Endothelial cell of umbilical vein (primary cell): ENCODE measurements at regions not wholly inside any gene's neighbourhood (a gene's known extent, or its start where the extent isn't known, plus 50 kb on each side); places are given as distances from the start of the nearest gene placed in this dataset.

Source experiments
- BruUV-seq: library from RNA; stranded (reverse); fragments of 400-500 nt; replicated peaks from 2 replicates; lab custom pipeline; 2021; lab: Mats Ljungman, UMichigan
- CTCF ChIA-PET: fragments of 300-600, 350-600 bp; sonication (Branson Sonifier 250); formaldehyde crosslinking; loops from one replicate; lab custom pipeline; 2021; ENCODE audit warnings: antibody characterized with exemption, inconsistent platforms; lab: Charles Lee
- POLR2A ChIA-PET: fragments of 300-600, 350-600 bp; sonication (Branson Sonifier 250); formaldehyde crosslinking; loops from one replicate; lab custom pipeline; 2021; ENCODE audit warnings: antibody characterized with exemption, inconsistent platforms; lab: Charles Lee
- DNase-seq: peaks from one replicate; pipeline ENCODE4 v3.0.0-alpha.2; 2011; ENCODE audit warnings: low read depth, low spot score
- FAIRE-seq: peaks from 2 replicates; lab custom pipeline; 2011; peaks lifted over from hg19 to GRCh38; lab: Jason Lieb, UNC
- H2AFZ ChIP-seq: 2 replicates; pipeline ENCODE4 v1.6.0; 2012; ENCODE audit warnings: low read depth, low read length, control low read depth, inconsistent platforms
- H3K27ac ChIP-seq: 2 replicates; pipeline ENCODE4 v1.5.1; 2011; ENCODE audit warnings: low read depth, mild to moderate bottlenecking, control low read depth, low read length, moderate library complexity; ENCODE audit not compliant: insufficient read depth
- H3K27me3 ChIP-seq, 2 experiments: 2 replicates each; pipeline versions ENCODE4 v1.6.0 to v1.6.1; 2011; ENCODE audit warnings: low read length in 2 of 2, mixed read lengths in 1 of 2; ENCODE audit not compliant: control insufficient read depth in 2 of 2, insufficient read depth in 2 of 2
- H3K36me3 ChIP-seq, 2 experiments: 2 replicates in 1 of 2; 3 replicates in 1 of 2; pipeline ENCODE4 v1.5.1; 2011; ENCODE audit warnings: low read length in 2 of 2, mild to moderate bottlenecking in 1 of 2, moderate library complexity in 1 of 2; ENCODE audit not compliant: control insufficient read depth in 2 of 2, insufficient read depth in 2 of 2; ENCODE audit errors: extremely low read depth in 1 of 2
- H3K4me1 ChIP-seq: 3 replicates; pipeline ENCODE4 v1.5.1; 2011; ENCODE audit warnings: mild to moderate bottlenecking, low read length; ENCODE audit not compliant: control insufficient read depth, insufficient read depth; ENCODE audit errors: extremely low read depth
- H3K4me2 ChIP-seq: 2 replicates; pipeline ENCODE4 v1.6.1; 2011; ENCODE audit warnings: low read length, control low read depth, mixed read lengths; ENCODE audit not compliant: insufficient read depth
- H3K4me3 ChIP-seq, 3 experiments: fragments of 200-600 bp in 1 of 3; sonication (generic), shearing (Covaris generic) in 1 of 3; replicated peaks in 1 of 3; 2 replicates each; pipeline ENCODE4 v1.5.1; 2011 to 2016; ENCODE audit warnings: control low read depth in 3 of 3, low read length in 3 of 3, mild to moderate bottlenecking in 2 of 3, inconsistent platforms in 1 of 3, low read depth in 1 of 3, moderate library complexity in 1 of 3; ENCODE audit not compliant: insufficient read depth in 1 of 3
- H3K79me2 ChIP-seq: 2 replicates; pipeline ENCODE4 v1.6.0; 2012; ENCODE audit warnings: low read length, inconsistent platforms; ENCODE audit not compliant: control insufficient read depth, insufficient read depth
- H3K9ac ChIP-seq: replicated peaks from 2 replicates; pipeline ENCODE3; 2011; ENCODE audit warnings: low read length, control low read depth; ENCODE audit not compliant: insufficient read depth; ENCODE audit errors: extremely low read depth
- H3K9me1 ChIP-seq: replicated peaks from 3 replicates; pipeline ENCODE4 v1.6.0; 2011; ENCODE audit warnings: mild to moderate bottlenecking, low read length; ENCODE audit not compliant: control insufficient read depth, insufficient read depth; ENCODE audit errors: extremely low read depth
- H3K9me3 ChIP-seq: replicated peaks from 2 replicates; pipeline ENCODE4 v1.5.1; 2012; ENCODE audit warnings: low read length, inconsistent platforms; ENCODE audit not compliant: control insufficient read depth, insufficient read depth
- H4K20me1 ChIP-seq: replicated peaks from 2 replicates; pipeline ENCODE3; 2011; ENCODE audit warnings: mild to moderate bottlenecking, low read length; ENCODE audit not compliant: control insufficient read depth, insufficient read depth; ENCODE audit errors: extremely low read depth
- CTCF ChIP-seq, 2 donors: IDR thresholded peaks; 1 replicate in 1 of 2; 2 replicates in 1 of 2; pipeline ENCODE4 v1.5.1; 2011; ENCODE audit warnings: low read length in 2 of 2, mild to moderate bottlenecking in 2 of 2, moderate library complexity in 2 of 2, control low read depth in 1 of 2, inconsistent platforms in 1 of 2, low read depth in 1 of 2; ENCODE audit not compliant: insufficient read depth in 1 of 2; ENCODE audit errors: extremely low read depth in 1 of 2
- EZH2 ChIP-seq: IDR thresholded peaks from 2 replicates; pipeline ENCODE4 v1.6.1; 2012; ENCODE audit warnings: borderline replicate concordance, low read depth, mild to moderate bottlenecking, moderate library complexity, low read length, inconsistent platforms; ENCODE audit not compliant: severe bottlenecking
- FOS ChIP-seq: IDR thresholded peaks from 2 replicates; pipeline ENCODE4 v1.6.1; 2011; ENCODE audit warnings: mild to moderate bottlenecking, low read length, moderate library complexity, borderline replicate concordance; ENCODE audit not compliant: insufficient read depth
- GATA2 ChIP-seq: IDR thresholded peaks from 2 replicates; pipeline ENCODE4 v1.7.0; 2011; ENCODE audit warnings: low read depth, mild to moderate bottlenecking, moderate library complexity, mixed read lengths, low read length; ENCODE audit not compliant: insufficient read length, insufficient read depth
- JUN ChIP-seq: IDR thresholded peaks from 2 replicates; pipeline ENCODE4 v1.6.1; 2011; ENCODE audit warnings: borderline replicate concordance, low read depth; ENCODE audit not compliant: insufficient read length, insufficient read depth
- MAX ChIP-seq: IDR thresholded peaks from 2 replicates; pipeline ENCODE4 v1.6.1; 2011; ENCODE audit not compliant: insufficient read depth, insufficient read length
- MYC ChIP-seq: IDR thresholded peaks from one replicate; pipeline ENCODE4 v1.6.1; 2011; ENCODE audit warnings: mild to moderate bottlenecking, low read depth, low read length
- POLR2A ChIP-seq: IDR thresholded peaks from 2 replicates; pipeline ENCODE4 v1.6.1; 2012; ENCODE audit warnings: low read depth, mild to moderate bottlenecking, control low read depth, low read length
- POLR2AphosphoS5 ChIP-seq: IDR thresholded peaks from 2 replicates; pipeline ENCODE4 v1.6.1; 2012; ENCODE audit warnings: low read depth, mild to moderate bottlenecking, control low read depth, low read length, moderate library complexity; ENCODE audit not compliant: insufficient read depth
- dilution Hi-C: fragments of 300-500 bp; cut with MboI; formaldehyde crosslinking; loops from one replicate; pipeline ENCODE4 v1.15.0; 2019; ENCODE audit warnings: low sequenced_read_pairs; ENCODE audit not compliant: extremely low pct_ligation_motif_present
- intact Hi-C: fragments of 100-400 bp; cut with micrococcal nuclease; formaldehyde crosslinking; loops from one replicate; pipeline ENCODE4 v1.10.0; 2022

- ChIA-PET CTCF (no interaction called here), POLR2A (no interaction called here)
- no peaks in the 10 kb centered on the region for H3K36me3 ChIP-seq
- intact Hi-C loops: no loop called here
- H3K79me2 ChIP-seq: no peaks in the 10 kb centered on the region
- dilution Hi-C loops: no loop called here
- no peaks in the 10 kb centered on the region for H3K4me1 ChIP-seq
- no peak overlapping the region for H3K4me2 ChIP-seq
- no peaks in the 10 kb centered on the region for H3K9me3 ChIP-seq
- no peaks in the 10 kb centered on the region for H3K9me1 ChIP-seq
- H4K20me1 ChIP-seq: no peaks in the 10 kb centered on the region
- FAIRE-seq (no peak), DNase-seq (no peak)
- no peak overlapping the region for H3K4me3 ChIP-seq
- H3K27ac ChIP-seq: no peak overlapping the region
- H3K27me3 ChIP-seq: no peaks in the 10 kb centered on the region
- no peak overlapping the region for H3K9ac ChIP-seq
- BruUV-seq: no TSS peak
- TF ChIP-seq POLR2A (no peak), GATA2 (no peak), MAX (no peak), POLR2AphosphoS5 (no peak), JUN (no peak), FOS (no peak), EZH2 (no peak)
- H2AFZ ChIP-seq: no peak overlapping the region
Observed at GRCh38 chr6:147755999-147756398, 247.5 kb downstream of the SAMD5 start.

GRCh38 chr6:147756891-147757290, 248.4 kb downstream of the SAMD5 start:
- TF ChIP-seq MAX (no peak), MYC (no peak), JUN (no peak), CTCF (IDR thresholded peaks at IDR 0.05; ENCODE audit: extremely low read depth in 1 of 2, insufficient read depth in 1 of 2, low read depth in 1 of 2, low read length in 2 of 2) (no peak), POLR2A (no peak), EZH2 (no peak), GATA2 (no peak), POLR2AphosphoS5 (no peak), FOS (no peak)
- Histone ChIP-seq H2AFZ (no peak overlapping the region), H3K4me1 (no peaks in the 10 kb centered on the region), H3K27ac (no peak overlapping the region), H3K9me1 (no peaks in the 10 kb centered on the region), H3K79me2 (no peaks in the 10 kb centered on the region), H3K9ac (no peak overlapping the region), H3K36me3 (no peaks in the 10 kb centered on the region), H3K4me3 (no peak overlapping the region), H3K4me2 (no peak overlapping the region), H3K27me3 (no peaks in the 10 kb centered on the region), H3K9me3 (no peaks in the 10 kb centered on the region), H4K20me1 (no peaks in the 10 kb centered on the region)
- intact Hi-C loops (no loop called here), dilution Hi-C loops (no loop called here)
- ChIA-PET CTCF (no interaction called here), POLR2A (no interaction called here)
- DNase-seq (no peak), FAIRE-seq (no peak)
- no TSS peak for BruUV-seq
